ENCODE measurements at regions not wholly inside any gene's neighbourhood (a gene's known extent, or its start where the extent isn't known, plus 50 kb on each side); places are given as distances from the start of the nearest gene placed in this dataset.
A peak's percentile ranks its signal among the peaks of the same experiment; 100 is the strongest.

- no peak for DNase-seq (ENCODE audit: low spot score)
Observed at GRCh38 chr3:144079634-144080033, 108.0 kb downstream of the DIPK2A start.

- DNase-seq (ENCODE audit: low spot score): no peak
Observed at GRCh38 chr3:144084929-144085328, 113.3 kb downstream of the DIPK2A start.

GRCh38 chr3:144085964-144086363 is 114.3 kb downstream of the DIPK2A start:
- no peak for DNase-seq (ENCODE audit: low spot score)

- DNase-seq (ENCODE audit: low spot score): no peak
Observed at GRCh38 chr3:144096016-144096415, 124.4 kb downstream of the DIPK2A start.

- no peak for DNase-seq (ENCODE audit: low spot score)
Observed at GRCh38 chr3:144097163-144097562, 125.5 kb downstream of the DIPK2A start.

- no peak for DNase-seq (ENCODE audit: low spot score)
Observed at GRCh38 chr3:144098691-144099090, 127.1 kb downstream of the DIPK2A start.

GRCh38 chr3:144102421-144102820 is 130.8 kb downstream of the DIPK2A start:
- no peak for DNase-seq (ENCODE audit: low spot score)

- no peak for DNase-seq (ENCODE audit: low spot score)
Observed at GRCh38 chr3:144104186-144104585, 132.6 kb downstream of the DIPK2A start.

GRCh38 chr3:144104679-144105078 is 133.1 kb downstream of the DIPK2A start:
- DNase-seq (ENCODE audit: low spot score): no peak

GRCh38 chr3:144105542-144105941 is 133.9 kb downstream of the DIPK2A start:
- no peak for DNase-seq (ENCODE audit: low spot score)

GRCh38 chr3:144106970-144107369 is 135.3 kb downstream of the DIPK2A start:
- no peak for DNase-seq (ENCODE audit: low spot score)

- no peak for DNase-seq (ENCODE audit: low spot score)
Observed at GRCh38 chr3:144107923-144108322, 136.3 kb downstream of the DIPK2A start.

GRCh38 chr3:144109944-144110343 is 138.3 kb downstream of the DIPK2A start:
- no peak for DNase-seq (ENCODE audit: low spot score)

- no peak for DNase-seq (ENCODE audit: low spot score)
Observed at GRCh38 chr3:144112036-144112435, 140.4 kb downstream of the DIPK2A start.

- DNase-seq (ENCODE audit: low spot score): no peak
Observed at GRCh38 chr3:144112437-144112836, 140.8 kb downstream of the DIPK2A start.

GRCh38 chr3:144114767-144115166 is 143.1 kb downstream of the DIPK2A start:
- DNase-seq (ENCODE audit: low spot score): no peak

GRCh38 chr3:144119633-144120032 is 148.0 kb downstream of the DIPK2A start:
- DNase-seq (ENCODE audit: low spot score): no peak

- DNase-seq (ENCODE audit: low spot score): no peak
Observed at GRCh38 chr3:144121661-144122060, 150.0 kb downstream of the DIPK2A start.

- no peak for DNase-seq (ENCODE audit: low spot score)
Observed at GRCh38 chr3:144127014-144127413, 155.4 kb downstream of the DIPK2A start.

- DNase-seq (ENCODE audit: low spot score): no peak
Observed at GRCh38 chr3:144127700-144128099, 156.1 kb downstream of the DIPK2A start.

- DNase-seq (ENCODE audit: low spot score): no peak
Observed at GRCh38 chr3:144128108-144128892, 156.7 kb downstream of the DIPK2A start.

GRCh38 chr3:144129536-144130214 is 158.1 kb downstream of the DIPK2A start:
- DNase-seq (ENCODE audit: low spot score): peak; percentile 5

GRCh38 chr3:144141074-144141473 is 169.5 kb downstream of the DIPK2A start:
- no peak for DNase-seq (ENCODE audit: low spot score)

GRCh38 chr3:144141496-144141895 is 169.9 kb downstream of the DIPK2A start:
- no peak for DNase-seq (ENCODE audit: low spot score)
